Vagina (tissue), 2 donors: ENCODE measurements at regions not wholly inside any gene's neighbourhood (a gene's known extent, or its start where the extent isn't known, plus 50 kb on each side); places are given as distances from the start of the nearest gene placed in this dataset.

Experiments used
- CTCF ChIP-seq, 3 experiments: fragments of 450-650 bp in 2 of 3; fragments of 200-600 bp in 1 of 3; sonication (generic) in 1 of 3; IDR thresholded peaks; one replicate each; pipeline ENCODE4 v1.5.1; 2017 to 2019; ENCODE audit warnings: antibody characterized with exemption in 3 of 3, mild to moderate bottlenecking in 2 of 3, moderate library complexity in 2 of 3
- POLR2AphosphoS5 ChIP-seq, 2 donors: sonication (generic); formaldehyde crosslinking; IDR thresholded peaks; one replicate each; pipeline ENCODE4 v1.9.0; 2017; ENCODE audit warnings: antibody characterized with exemption in 2 of 2, mild to moderate bottlenecking in 2 of 2, low read depth in 1 of 2; ENCODE audit not compliant: insufficient read depth in 1 of 2

- TF ChIP-seq POLR2AphosphoS5 (IDR thresholded peaks at IDR 0.05; ENCODE audit: insufficient read depth in 1 of 2, low read depth in 1 of 2) = no peak
- TF ChIP-seq CTCF (IDR thresholded peaks at IDR 0.05) = no peak
Observed at GRCh38 chr4:97496298-97496873, 646.9 kb downstream of the STPG2 start.
